ENCODE measurements at regions not wholly inside any gene's neighbourhood (a gene's known extent, or its start where the extent isn't known, plus 50 kb on each side); places are given as distances from the start of the nearest gene placed in this dataset.
"Not testable (repeated sequence)": the region's sequence is repeated elsewhere in the genome, so short reads cannot be mapped to it uniquely, and the experiment has no call there.

DNA sequence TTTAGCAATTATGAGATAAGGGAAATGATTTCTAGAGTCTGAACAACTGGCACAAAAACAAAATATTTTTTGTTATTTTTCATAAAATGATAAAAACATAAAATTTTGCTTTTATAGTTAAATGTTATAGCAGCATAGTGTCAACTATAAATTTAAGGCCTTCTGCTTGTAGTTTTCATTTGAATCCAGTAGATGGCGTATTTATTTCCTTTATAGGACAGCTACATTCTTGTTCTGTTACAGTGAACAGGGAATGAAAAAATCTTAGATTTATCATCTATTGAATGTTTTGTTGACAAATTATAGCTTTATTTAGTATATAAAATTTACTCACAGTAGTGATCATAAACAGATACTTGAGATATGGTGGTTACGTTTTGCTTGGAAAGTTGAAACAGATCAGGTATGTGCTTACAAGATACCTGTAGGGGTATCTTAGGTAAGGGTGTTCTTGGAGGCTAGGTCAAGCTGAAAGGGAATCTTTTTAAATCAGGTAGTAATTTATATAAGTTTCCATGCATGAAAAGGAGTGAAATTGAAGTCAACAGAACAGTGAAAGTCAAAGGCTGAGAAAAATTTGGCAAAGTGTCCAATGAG lies 239.3 kb upstream of the GRIN3A start:
- DNase-seq (ENCODE audit: low spot score): peak; percentile 16

DNA sequence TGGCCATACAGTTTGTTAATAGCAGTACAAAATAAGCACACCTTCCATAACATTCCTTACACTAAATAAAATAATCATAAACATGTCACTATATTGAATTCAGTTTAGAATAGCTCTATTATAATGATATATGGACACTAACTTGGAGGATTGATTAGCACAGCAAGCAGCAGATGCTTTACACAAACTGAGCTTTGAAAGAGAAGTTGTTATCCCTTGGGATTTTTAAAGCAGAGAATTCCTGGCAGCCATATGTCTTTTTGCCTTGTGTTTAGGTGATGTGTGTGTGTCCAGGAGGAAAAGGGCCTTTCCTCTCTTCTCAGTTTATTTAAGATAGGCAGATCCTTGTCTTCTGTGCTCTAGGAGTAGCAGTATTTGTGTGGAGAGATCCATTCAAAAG lies 232.2 kb upstream of the GRIN3A start:
- DNase-seq (ENCODE audit: low spot score): no peak

DNA sequence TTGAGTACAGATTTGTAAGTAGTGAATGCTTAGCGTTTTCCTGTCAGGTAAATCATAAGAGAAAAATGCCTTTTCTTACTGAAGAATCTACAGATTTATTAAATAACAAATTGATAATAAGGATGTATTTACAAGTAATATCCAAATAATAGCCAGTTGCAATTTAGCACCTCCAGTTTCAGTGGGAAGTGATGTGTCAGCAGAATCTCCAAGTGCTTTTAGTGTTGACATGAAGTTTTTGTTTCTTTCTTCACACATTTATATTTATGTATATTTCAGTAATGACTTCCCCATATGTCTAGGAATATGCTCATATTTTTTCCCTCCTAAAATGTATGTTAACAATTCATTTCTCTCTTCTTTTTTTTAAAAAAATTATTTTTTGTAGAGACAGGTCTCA lies 229.9 kb upstream of the GRIN3A start:
- no peak for DNase-seq (ENCODE audit: low spot score)

GRCh38 chr9:101966691-101967090 lies 228.2 kb upstream of the GRIN3A start:
- DNase-seq (ENCODE audit: low spot score): no peak

DNA sequence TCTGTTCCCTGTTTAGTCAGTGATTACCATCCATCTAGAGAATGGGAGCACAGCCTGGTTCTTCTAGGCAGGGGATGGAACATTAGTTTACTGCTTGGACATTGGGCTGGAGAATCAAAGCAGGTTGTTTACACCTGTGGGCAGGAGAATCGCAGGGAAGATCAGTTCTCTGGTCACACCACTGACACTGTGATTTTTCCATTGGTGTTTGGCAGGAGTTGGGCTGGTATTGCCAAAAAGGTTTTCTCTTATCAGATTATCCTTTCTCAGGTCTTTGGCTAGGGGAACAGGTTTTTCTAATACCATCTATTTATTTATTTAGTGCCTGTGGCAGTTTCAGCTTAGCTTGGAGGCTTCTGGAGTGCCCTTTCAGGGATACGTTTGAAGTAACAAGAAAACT lies 219.3 kb upstream of the GRIN3A start:
- DNase-seq (ENCODE audit: low spot score): no peak

DNA sequence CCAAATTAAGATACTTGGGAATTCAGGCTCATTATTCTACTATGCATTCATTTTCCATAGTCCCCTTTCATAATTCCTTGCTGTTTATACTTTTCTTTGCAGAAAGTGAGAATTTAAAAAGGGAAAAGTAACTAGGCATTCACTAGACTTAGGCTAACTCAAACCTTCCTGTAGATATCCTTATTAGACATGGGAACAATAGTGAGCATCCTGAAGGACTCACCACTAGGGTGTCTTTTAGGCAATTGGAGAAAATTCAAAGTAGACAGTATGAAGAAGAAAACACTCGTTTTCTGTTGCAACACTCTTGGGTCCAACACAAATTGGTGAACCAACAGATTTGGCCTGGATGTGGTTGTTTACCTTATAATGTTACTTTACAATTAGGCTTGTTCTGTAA lies 213.2 kb upstream of the GRIN3A start:
- DNase-seq (ENCODE audit: low spot score): no peak

- no peak for DNase-seq (ENCODE audit: low spot score)
These were observed 193.3 kb upstream of the GRIN3A start for GRCh38 chr9:101931756-101932155.

- no peak for DNase-seq (ENCODE audit: low spot score)
These were observed 192.3 kb upstream of the GRIN3A start for GRCh38 chr9:101930783-101931182.

DNA sequence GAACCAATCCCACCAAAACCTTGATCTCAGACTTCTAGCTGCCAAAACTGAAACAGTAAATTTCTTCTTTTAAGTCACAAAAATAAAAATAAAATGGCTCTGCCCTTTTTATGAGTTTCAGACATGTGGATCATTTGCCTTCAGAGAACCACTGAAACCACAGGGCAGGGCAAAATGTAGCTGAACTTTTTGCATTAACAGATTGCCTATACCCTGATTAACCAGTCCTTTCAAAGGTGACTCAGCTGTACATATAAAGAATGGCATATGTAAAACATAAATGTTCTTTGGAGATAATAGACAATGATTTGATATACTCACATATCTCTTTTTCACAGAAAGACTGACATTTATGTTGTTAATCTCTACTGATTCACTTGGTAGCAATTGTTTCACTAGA lies 187.1 kb upstream of the GRIN3A start:
- no peak for DNase-seq (ENCODE audit: low spot score)

DNA sequence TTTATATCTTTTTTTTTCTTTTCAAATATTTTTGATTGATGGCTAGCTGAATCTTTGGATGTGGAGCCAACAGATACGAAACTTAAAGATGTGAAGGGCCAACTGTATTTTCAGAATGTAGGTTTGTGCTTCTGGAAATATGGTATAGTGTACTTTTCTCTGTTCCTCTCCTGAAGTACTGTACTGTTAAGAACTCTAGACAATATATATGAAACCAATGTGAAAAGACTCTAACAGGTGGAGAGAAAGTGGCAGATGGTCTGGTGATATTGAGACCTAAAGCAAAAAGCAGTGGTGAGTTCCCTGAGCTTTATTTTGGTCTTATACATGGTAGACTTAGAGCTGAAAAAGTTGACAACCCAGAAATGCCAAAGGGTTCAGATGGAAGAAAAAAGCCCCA lies 185.0 kb upstream of the GRIN3A start:
- DNase-seq (ENCODE audit: low spot score): no peak

DNA sequence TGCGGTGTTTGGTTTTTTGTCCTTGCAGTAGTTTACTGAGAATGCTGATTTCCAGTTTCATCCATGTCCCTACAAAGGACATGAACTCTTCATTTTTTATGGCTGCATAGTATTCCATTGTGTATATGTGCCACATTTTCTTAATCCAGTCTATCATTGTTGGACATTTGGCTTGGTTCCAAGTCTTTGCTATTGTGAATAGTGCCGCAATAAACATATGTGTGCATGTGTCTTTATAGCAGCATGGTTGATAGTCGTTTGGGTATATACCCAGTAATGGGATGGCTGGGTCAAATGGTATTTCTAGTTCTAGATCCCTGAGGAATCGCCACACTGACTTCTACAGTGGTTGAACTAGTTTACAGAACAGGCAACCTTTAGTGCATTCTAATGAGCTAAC lies 178.5 kb upstream of the GRIN3A start:
- not testable (repeated sequence) for DNase-seq (ENCODE audit: low spot score)

GRCh38 chr9:101915482-101915881 lies 177.0 kb upstream of the GRIN3A start:
- DNase-seq (ENCODE audit: low spot score): no peak

GRCh38 chr9:101912698-101913097 lies 174.3 kb upstream of the GRIN3A start:
- no peak for DNase-seq (ENCODE audit: low spot score)

DNA sequence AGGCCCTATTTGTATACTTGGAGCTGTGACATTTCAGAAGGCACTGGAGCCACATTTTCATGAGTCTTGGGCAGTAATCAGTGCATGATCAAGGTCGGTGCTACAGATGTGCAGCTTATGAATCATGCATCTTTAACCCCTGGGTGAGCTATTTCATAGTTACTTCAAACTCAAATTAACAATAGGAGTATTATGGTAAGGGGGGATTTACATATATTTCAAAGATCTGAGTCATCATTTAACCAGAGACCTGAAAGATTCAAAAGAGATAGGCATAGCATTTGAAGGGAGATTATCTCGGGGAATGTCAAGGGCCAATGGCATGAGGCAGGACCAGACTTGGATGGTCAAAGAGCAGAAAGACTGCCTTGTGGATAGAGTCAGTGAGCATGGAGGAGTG lies 169.0 kb upstream of the GRIN3A start:
- no peak for DNase-seq (ENCODE audit: low spot score)

- DNase-seq (ENCODE audit: low spot score): no peak
These were observed 166.4 kb upstream of the GRIN3A start for GRCh38 chr9:101904845-101905244.

- DNase-seq (ENCODE audit: low spot score): no peak
These were observed 163.6 kb upstream of the GRIN3A start for GRCh38 chr9:101902051-101902450.

GRCh38 chr9:101897196-101897595 lies 158.7 kb upstream of the GRIN3A start:
- DNase-seq (ENCODE audit: low spot score): no peak

- no peak for DNase-seq (ENCODE audit: low spot score)
These were observed 155.5 kb upstream of the GRIN3A start for GRCh38 chr9:101893661-101894646.

- no peak for DNase-seq (ENCODE audit: low spot score)
These were observed 143.1 kb upstream of the GRIN3A start for GRCh38 chr9:101881508-101881907.

- DNase-seq (ENCODE audit: low spot score): no peak
These were observed 142.4 kb upstream of the GRIN3A start for GRCh38 chr9:101880846-101881245.

DNA sequence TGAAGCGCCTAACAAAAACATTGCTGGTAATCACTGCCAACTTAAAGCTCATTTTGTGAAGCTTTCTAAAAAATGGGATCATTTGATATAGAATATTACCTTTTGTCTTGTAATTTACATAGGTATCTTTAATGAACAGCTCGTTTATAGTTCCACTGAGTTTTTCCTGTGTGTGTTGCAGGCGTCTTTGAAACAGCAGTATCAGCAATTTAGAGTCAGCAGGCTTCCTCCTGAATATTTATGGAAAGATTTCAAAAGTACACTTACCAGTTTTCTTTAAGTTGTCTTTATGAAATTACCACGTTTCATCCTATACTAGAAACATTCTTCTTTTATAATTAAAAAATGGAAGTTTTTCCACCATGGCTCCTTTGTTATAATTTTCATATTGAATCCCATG lies 140.3 kb upstream of the GRIN3A start:
- no peak for DNase-seq (ENCODE audit: low spot score)

- DNase-seq (ENCODE audit: low spot score): no peak
These were observed 139.0 kb upstream of the GRIN3A start for GRCh38 chr9:101877439-101877838.

DNA sequence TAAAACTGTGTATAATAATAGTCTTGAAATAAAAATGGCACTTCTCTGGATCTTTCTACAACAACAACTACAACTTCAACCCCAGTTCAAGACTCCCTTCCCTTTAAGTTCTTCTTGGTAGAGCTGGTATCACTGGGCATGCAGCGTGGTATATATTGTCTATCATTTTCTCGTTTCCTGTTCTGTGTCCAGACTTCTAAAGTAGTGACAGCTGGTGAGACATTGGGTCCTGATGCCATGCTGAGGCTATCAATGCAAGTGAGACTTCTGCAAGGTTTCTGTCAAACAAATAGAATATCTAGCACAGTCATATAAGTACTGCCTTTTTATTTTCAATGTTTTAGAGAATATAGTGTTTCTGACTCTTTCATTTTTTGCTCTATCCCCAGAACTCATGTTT lies 123.0 kb upstream of the GRIN3A start:
- DNase-seq (ENCODE audit: low spot score): no peak

DNA sequence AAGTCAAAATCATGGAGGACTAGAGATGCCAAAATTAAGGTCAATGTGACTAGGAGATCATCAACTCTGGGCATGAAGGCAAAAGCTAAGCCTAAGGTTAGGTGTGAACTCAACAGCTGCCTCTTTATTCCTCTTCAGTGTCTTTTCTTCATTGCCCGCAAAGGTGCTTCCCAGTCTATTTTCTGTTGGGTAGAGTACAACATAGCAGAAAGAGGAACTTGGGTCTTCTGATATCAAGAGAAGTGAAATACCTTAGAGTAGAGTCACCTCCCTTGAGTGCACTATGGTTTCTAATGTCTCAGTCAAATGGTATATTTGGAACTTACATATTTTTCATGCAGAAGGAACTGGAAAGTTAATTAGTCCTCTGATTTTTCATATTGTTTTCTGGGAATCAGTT lies 122.5 kb upstream of the GRIN3A start:
- DNase-seq (ENCODE audit: low spot score): no peak

All from activated CD4-positive, alpha-beta T cell treated with anti-CD3 and anti-CD28 coated beads, Interleukin-2, Interleukin-4, amounts not matched to agents 100 ng/mL and 50 ng/mL, durations not matched to agents 16 hours and 8 hours (primary cell).